ENCODE measurements at regions not wholly inside any gene's neighbourhood (a gene's known extent, or its start where the extent isn't known, plus 50 kb on each side); places are given as distances from the start of the nearest gene placed in this dataset.

- DNase-seq = no peak
Measured at GRCh38 chr1:38716229-38716628, 143.3 kb downstream of the RRAGC start.

- no peak for DNase-seq
Measured at GRCh38 chr1:38715415-38715814, 144.2 kb downstream of the RRAGC start.

- DNase-seq = no peak
Measured at GRCh38 chr1:38712046-38712445, 147.5 kb downstream of the RRAGC start.

- no peak for DNase-seq
Measured at GRCh38 chr1:38708701-38709258, 150.8 kb downstream of the RRAGC start.

- no peak for DNase-seq
Measured at GRCh38 chr1:38701088-38701487, 158.5 kb downstream of the RRAGC start.

- DNase-seq = no peak
Measured at GRCh38 chr1:38700077-38700470, 159.5 kb downstream of the RRAGC start.

GRCh38 chr1:38699330-38700076, 160.1 kb downstream of the RRAGC start:
- no peak for DNase-seq

- no peak for DNase-seq
Measured at GRCh38 chr1:38697387-38697786, 162.2 kb downstream of the RRAGC start.

- no peak for DNase-seq
Measured at GRCh38 chr1:38696371-38696770, 163.2 kb downstream of the RRAGC start.

GRCh38 chr1:38693759-38694158, 165.8 kb downstream of the RRAGC start:
- DNase-seq = no peak

GRCh38 chr1:38693031-38693430, 166.5 kb downstream of the RRAGC start:
- no peak for DNase-seq

- no peak for DNase-seq
Measured at GRCh38 chr1:38690790-38691449, 168.7 kb downstream of the RRAGC start.

GRCh38 chr1:38686927-38687255, 172.7 kb downstream of the RRAGC start:
- no peak for DNase-seq

GRCh38 chr1:38686167-38686926, 173.2 kb downstream of the RRAGC start:
- DNase-seq = no peak

GRCh38 chr1:38685388-38685787, 174.2 kb downstream of the RRAGC start:
- DNase-seq = no peak

GRCh38 chr1:38680801-38681510, 178.6 kb downstream of the RRAGC start:
- no peak for DNase-seq

- DNase-seq = no peak
Measured at GRCh38 chr1:38677756-38678155, 181.8 kb downstream of the RRAGC start.

- no peak for DNase-seq
Measured at GRCh38 chr1:38677311-38677710, 182.3 kb downstream of the RRAGC start.

- no peak for DNase-seq
Measured at GRCh38 chr1:38672692-38673091, 186.9 kb downstream of the RRAGC start.

- DNase-seq = no peak
Measured at GRCh38 chr1:38671221-38671620, 188.4 kb downstream of the RRAGC start.

GRCh38 chr1:38670544-38671122, 188.9 kb downstream of the RRAGC start:
- DNase-seq = no peak

- DNase-seq = no peak
Measured at GRCh38 chr1:38667626-38668025, 191.9 kb downstream of the RRAGC start.

- DNase-seq = no peak
Measured at GRCh38 chr1:38662126-38662525, 197.4 kb downstream of the RRAGC start.

All from DMS79 (cell line).